A673 (cell line): ENCODE measurements at regions not wholly inside any gene's neighbourhood (a gene's known extent, or its start where the extent isn't known, plus 50 kb on each side); places are given as distances from the start of the nearest gene placed in this dataset.

Source experiments
- BruUV-seq: library from RNA; stranded (reverse); fragments of 400-500 nt; replicated peaks from 2 replicates; lab custom pipeline; 2021; lab: Mats Ljungman, UMichigan
- CTCF ChIA-PET: fragments of 300-600 bp; sonication (Branson Sonifier 250); formaldehyde crosslinking; loops from one replicate; lab custom pipeline; 2022; ENCODE audit warnings: antibody characterized with exemption; lab: Charles Lee
- POLR2A ChIA-PET: fragments of 300-600 bp; sonication (Branson Sonifier 250); formaldehyde crosslinking; loops from one replicate; lab custom pipeline; 2022; ENCODE audit warnings: antibody characterized with exemption; ENCODE audit not compliant: low non-redundant PET; lab: Charles Lee
- DNase-seq: peaks from one replicate; pipeline ENCODE4 v3.0.0-alpha.2; 2015; ENCODE audit warnings: low spot score
- H3K27ac ChIP-seq: fragments of 200-600 bp; sonication (generic); 2 replicates; pipeline ENCODE4 v1.5.1; 2016; ENCODE audit warnings: mixed run types, low read depth, mild to moderate bottlenecking, mixed read lengths, antibody characterized with exemption, low read length; ENCODE audit not compliant: poor library complexity, severe bottlenecking
- H3K27me3 ChIP-seq: fragments of 200-600 bp; sonication (generic); replicated peaks from 2 replicates; pipeline ENCODE4 v1.6.1; 2017; ENCODE audit warnings: mixed run types, low read depth, mild to moderate bottlenecking, mixed read lengths, antibody characterized with exemption, low read length; ENCODE audit not compliant: insufficient read depth, poor library complexity
- H3K36me3 ChIP-seq: fragments of 200-600 bp; sonication (generic); 2 replicates; pipeline ENCODE4 v1.6.1; 2016; ENCODE audit warnings: mixed run types, mild to moderate bottlenecking, mixed read lengths, antibody characterized with exemption, low read length; ENCODE audit not compliant: insufficient read depth, poor library complexity, severe bottlenecking
- H3K4me1 ChIP-seq: fragments of 200-600 bp; sonication (generic); 2 replicates; pipeline ENCODE4 v1.6.1; 2017; ENCODE audit warnings: mixed run types, mild to moderate bottlenecking, mixed read lengths, antibody characterized with exemption, low read length; ENCODE audit not compliant: insufficient read depth, poor library complexity, severe bottlenecking
- H3K4me3 ChIP-seq: fragments of 200-600 bp; sonication (generic); 2 replicates; pipeline ENCODE4 v1.5.1; 2016; ENCODE audit warnings: low read depth, mixed run types, mild to moderate bottlenecking, mixed read lengths, low read length; ENCODE audit not compliant: poor library complexity, severe bottlenecking
- H3K9me3 ChIP-seq: fragments of 200-600 bp; sonication (generic); 2 replicates; pipeline ENCODE4 v1.6.1; 2016; ENCODE audit warnings: mixed run types, low read depth, mild to moderate bottlenecking, mixed read lengths, antibody characterized with exemption, low read length; ENCODE audit not compliant: poor library complexity, severe bottlenecking
- EZH2 ChIP-seq: fragments of 200-600 bp; sonication (generic); IDR thresholded peaks from 2 replicates; pipeline ENCODE4 v1.6.1; 2017; ENCODE audit warnings: borderline replicate concordance, low read depth, mild to moderate bottlenecking, mixed read lengths, antibody characterized with exemption, low read length; ENCODE audit not compliant: poor library complexity, severe bottlenecking
- intact Hi-C: fragments of 100-400 bp; cut with micrococcal nuclease; formaldehyde crosslinking; loops from one replicate; pipeline ENCODE4 v1.10.0; 2022; ENCODE audit not compliant: unreplicated experiment
- TF ChIP-seq, protein P1 (sequence below): fragments of 300-800, 200-600 bp; sonication (generic); conservative IDR thresholded peaks from 2 replicates; pipeline ENCODE4 v1.5.1; 2017; ENCODE audit warnings: low read depth, mild to moderate bottlenecking, antibody characterized with exemption, low read length, moderate library complexity, mixed read lengths

- H3K9me3 ChIP-seq, result no peaks in the 10 kb centered on the region
- POLR2A ChIA-PET, result no interaction called here
- CTCF ChIA-PET, result no interaction called here
Observed at GRCh38 chr13:37403776-37404527, 194.6 kb downstream of the POSTN start.

GRCh38 chr13:37401721-37402120 lies 196.8 kb downstream of the POSTN start:
- intact Hi-C loops, result no loop called here
- no peak for TF ChIP-seq EZH2
- TF ChIP-seq, protein P1, sequence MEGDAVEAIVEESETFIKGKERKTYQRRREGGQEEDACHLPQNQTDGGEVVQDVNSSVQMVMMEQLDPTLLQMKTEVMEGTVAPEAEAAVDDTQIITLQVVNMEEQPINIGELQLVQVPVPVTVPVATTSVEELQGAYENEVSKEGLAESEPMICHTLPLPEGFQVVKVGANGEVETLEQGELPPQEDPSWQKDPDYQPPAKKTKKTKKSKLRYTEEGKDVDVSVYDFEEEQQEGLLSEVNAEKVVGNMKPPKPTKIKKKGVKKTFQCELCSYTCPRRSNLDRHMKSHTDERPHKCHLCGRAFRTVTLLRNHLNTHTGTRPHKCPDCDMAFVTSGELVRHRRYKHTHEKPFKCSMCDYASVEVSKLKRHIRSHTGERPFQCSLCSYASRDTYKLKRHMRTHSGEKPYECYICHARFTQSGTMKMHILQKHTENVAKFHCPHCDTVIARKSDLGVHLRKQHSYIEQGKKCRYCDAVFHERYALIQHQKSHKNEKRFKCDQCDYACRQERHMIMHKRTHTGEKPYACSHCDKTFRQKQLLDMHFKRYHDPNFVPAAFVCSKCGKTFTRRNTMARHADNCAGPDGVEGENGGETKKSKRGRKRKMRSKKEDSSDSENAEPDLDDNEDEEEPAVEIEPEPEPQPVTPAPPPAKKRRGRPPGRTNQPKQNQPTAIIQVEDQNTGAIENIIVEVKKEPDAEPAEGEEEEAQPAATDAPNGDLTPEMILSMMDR, result no peak
- H3K27ac ChIP-seq, result no peak overlapping the region
- DNase-seq, result no peak
- CTCF ChIA-PET, result no interaction called here
- H3K36me3 ChIP-seq, result no peaks in the 10 kb centered on the region
- H3K4me1 ChIP-seq, result no peaks in the 10 kb centered on the region
- no TSS peak for BruUV-seq
- no peaks in the 10 kb centered on the region for H3K9me3 ChIP-seq
- no peaks in the 10 kb centered on the region for H3K27me3 ChIP-seq
- POLR2A ChIA-PET, result no interaction called here
- H3K4me3 ChIP-seq, result no peak overlapping the region

More at GRCh38 chr13:37403776-37404527, 194.6 kb downstream of the POSTN start:
- Histone ChIP-seq H3K36me3 (no peaks in the 10 kb centered on the region), H3K4me3 (no peak overlapping the region), H3K4me1 (no peaks in the 10 kb centered on the region), H3K27me3 (no peaks in the 10 kb centered on the region), H3K27ac (no peak overlapping the region)
- DNase-seq, result no peak
- intact Hi-C loops, result no loop called here
- TF ChIP-seq EZH2, result no peak
- TF ChIP-seq, protein P1, result no peak
- BruUV-seq, result no TSS peak

DNA sequence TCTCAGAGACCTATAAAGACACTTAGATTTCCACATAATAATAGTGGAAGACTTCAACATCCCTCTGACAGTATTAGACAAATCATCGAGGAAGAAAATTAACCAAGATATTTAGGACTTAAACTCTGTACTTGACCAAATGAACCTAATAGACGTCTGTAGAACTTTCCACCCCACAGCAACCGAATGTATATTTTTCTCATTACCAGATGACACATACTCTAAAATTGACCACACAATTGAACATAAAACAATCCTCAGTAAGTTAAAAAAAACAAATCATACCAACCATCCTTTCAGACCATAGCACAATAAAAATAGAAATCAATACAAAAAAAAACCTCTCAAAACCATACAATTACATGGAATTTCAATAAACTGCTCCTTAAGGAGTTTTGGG lies 201.0 kb downstream of the POSTN start:
- intact Hi-C loops, result no loop called here
- POLR2A ChIA-PET, result no interaction called here
- H3K36me3 ChIP-seq, result no peaks in the 10 kb centered on the region
- CTCF ChIA-PET, result no interaction called here
- H3K9me3 ChIP-seq, result no peaks in the 10 kb centered on the region
- no peak for DNase-seq
- TF ChIP-seq, protein P1, result no peak
- TF ChIP-seq EZH2, result no peak
- no peak overlapping the region for H3K4me3 ChIP-seq
- H3K4me1 ChIP-seq, result no peaks in the 10 kb centered on the region
- H3K27me3 ChIP-seq, result no peaks in the 10 kb centered on the region
- no peak overlapping the region for H3K27ac ChIP-seq
- BruUV-seq, result no TSS peak
